ENCODE measurements at regions not wholly inside any gene's neighbourhood (a gene's known extent, or its start where the extent isn't known, plus 50 kb on each side); places are given as distances from the start of the nearest gene placed in this dataset.
"Not testable (repeated sequence)": the region's sequence is repeated elsewhere in the genome, so short reads cannot be mapped to it uniquely, and the experiment has no call there.

- peak; percentile 52 for DNase-seq (ENCODE audit: low read depth)
- no peak overlapping the region for H3K4me3 ChIP-seq (ENCODE audit: low read depth, low read length)
- in situ Hi-C loops (cut with HindIII; ENCODE audit: low sequenced_read_pairs), result no loop called here
- TF ChIP-seq, protein P1, sequence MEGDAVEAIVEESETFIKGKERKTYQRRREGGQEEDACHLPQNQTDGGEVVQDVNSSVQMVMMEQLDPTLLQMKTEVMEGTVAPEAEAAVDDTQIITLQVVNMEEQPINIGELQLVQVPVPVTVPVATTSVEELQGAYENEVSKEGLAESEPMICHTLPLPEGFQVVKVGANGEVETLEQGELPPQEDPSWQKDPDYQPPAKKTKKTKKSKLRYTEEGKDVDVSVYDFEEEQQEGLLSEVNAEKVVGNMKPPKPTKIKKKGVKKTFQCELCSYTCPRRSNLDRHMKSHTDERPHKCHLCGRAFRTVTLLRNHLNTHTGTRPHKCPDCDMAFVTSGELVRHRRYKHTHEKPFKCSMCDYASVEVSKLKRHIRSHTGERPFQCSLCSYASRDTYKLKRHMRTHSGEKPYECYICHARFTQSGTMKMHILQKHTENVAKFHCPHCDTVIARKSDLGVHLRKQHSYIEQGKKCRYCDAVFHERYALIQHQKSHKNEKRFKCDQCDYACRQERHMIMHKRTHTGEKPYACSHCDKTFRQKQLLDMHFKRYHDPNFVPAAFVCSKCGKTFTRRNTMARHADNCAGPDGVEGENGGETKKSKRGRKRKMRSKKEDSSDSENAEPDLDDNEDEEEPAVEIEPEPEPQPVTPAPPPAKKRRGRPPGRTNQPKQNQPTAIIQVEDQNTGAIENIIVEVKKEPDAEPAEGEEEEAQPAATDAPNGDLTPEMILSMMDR (IDR thresholded peaks at IDR 0.05; ENCODE audit: low read depth, low read length, missing control alignments), result no peak
Measured at GRCh38 chr12:75658901-75659823, 147.8 kb upstream of the KRR1 start.

- TF ChIP-seq, protein P1 (IDR thresholded peaks at IDR 0.05; ENCODE audit: low read depth, low read length, missing control alignments), result no peak
- no peak overlapping the region for H3K4me3 ChIP-seq (ENCODE audit: low read depth, low read length)
- in situ Hi-C loops (cut with HindIII; ENCODE audit: low sequenced_read_pairs), result no loop called here
- DNase-seq (ENCODE audit: low read depth), result no peak
Measured at GRCh38 chr12:75658286-75658685, 146.9 kb upstream of the KRR1 start.

DNA sequence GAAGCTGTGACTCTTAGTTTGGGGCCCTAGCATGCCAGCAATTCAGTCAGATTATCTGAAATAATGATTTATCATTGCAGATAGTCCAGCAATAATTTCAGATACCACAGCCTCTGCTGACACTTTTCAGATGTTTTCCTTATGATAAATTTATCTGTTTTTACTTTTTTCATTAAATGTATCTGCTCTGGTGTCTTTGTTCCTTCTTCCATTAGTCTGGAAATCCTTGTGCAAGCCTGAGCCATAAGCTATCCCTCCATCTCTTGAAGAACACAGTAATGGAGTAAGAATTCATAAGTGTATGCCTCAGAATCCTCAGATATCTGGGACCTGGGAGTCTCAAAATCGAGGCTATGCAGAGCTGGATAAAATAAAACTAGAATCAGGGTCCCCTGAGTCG is 146.4 kb upstream of the KRR1 start:
- TF ChIP-seq, protein P1 (IDR thresholded peaks at IDR 0.05; ENCODE audit: low read depth, low read length, missing control alignments), result no peak
- in situ Hi-C loops (cut with HindIII; ENCODE audit: low sequenced_read_pairs), result no loop called here
- H3K4me3 ChIP-seq (ENCODE audit: low read depth, low read length), result no peak overlapping the region
- no peak for DNase-seq (ENCODE audit: low read depth)

- in situ Hi-C loops (cut with HindIII; ENCODE audit: low sequenced_read_pairs); DNase-seq (ENCODE audit: low read depth); H3K4me3 ChIP-seq (ENCODE audit: low read depth, low read length): not testable (repeated sequence)
Measured at GRCh38 chr12:75657354-75657753, 145.9 kb upstream of the KRR1 start.

- TF ChIP-seq, protein P1 (IDR thresholded peaks at IDR 0.05; ENCODE audit: low read depth, low read length, missing control alignments), result no peak
- in situ Hi-C loops (cut with HindIII; ENCODE audit: low sequenced_read_pairs), result no loop called here
- no peak overlapping the region for H3K4me3 ChIP-seq (ENCODE audit: low read depth, low read length)
- DNase-seq (ENCODE audit: low read depth), result no peak
Measured at GRCh38 chr12:75656648-75657047, 145.2 kb upstream of the KRR1 start.

DNA sequence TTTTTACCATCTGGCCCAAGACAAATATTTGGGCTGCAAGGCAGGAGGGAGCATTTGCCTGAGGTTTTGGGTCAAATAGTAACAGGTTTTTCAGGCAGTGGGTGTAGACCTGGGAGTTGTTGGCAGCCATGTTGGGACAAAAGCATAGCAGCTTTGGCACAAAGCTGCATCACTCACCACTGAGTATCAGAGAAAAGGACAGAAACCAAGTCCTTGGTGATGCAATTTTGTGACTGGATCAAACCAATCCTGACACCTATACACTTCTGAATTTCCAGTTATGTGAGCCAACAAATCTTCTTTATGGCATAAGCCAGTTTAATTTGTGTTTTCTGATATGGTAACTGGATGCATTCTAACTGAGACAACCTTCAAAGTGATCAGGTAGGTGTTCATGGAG is 144.8 kb upstream of the KRR1 start:
- TF ChIP-seq, protein P1 (IDR thresholded peaks at IDR 0.05; ENCODE audit: low read depth, low read length, missing control alignments), result no peak
- in situ Hi-C loops (cut with HindIII; ENCODE audit: low sequenced_read_pairs), result no loop called here
- H3K4me3 ChIP-seq (ENCODE audit: low read depth, low read length), result no peak overlapping the region
- DNase-seq (ENCODE audit: low read depth), result no peak

DNA sequence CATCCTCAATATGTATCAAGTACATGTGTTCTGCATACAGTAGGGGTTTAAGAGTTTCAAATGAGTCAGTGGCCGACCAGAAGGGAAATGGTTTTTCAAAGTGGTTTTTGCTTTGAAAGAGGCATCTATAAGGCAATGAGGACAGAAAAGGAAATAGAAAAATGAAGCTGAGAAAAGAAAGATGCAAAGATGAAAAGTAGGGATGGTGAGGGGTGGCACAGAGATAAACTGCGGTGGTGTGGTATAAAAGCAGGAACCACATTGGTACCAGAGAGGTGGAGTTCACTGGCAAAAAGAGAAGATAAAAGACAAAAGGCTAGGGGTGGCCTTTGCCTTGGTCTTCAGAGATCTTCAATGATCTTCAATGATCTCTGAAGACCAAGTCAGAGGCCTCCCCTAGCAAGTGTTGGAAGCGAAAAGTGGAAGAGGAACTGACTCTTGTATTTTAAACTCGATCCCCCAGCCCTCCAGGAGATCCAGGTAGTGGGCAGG is 144.0 kb upstream of the KRR1 start:
- TF ChIP-seq, protein P1 (IDR thresholded peaks at IDR 0.05; ENCODE audit: low read depth, low read length, missing control alignments), result no peak
- in situ Hi-C loops (cut with HindIII; ENCODE audit: low sequenced_read_pairs), result no loop called here
- no peak overlapping the region for H3K4me3 ChIP-seq (ENCODE audit: low read depth, low read length)
- no peak for DNase-seq (ENCODE audit: low read depth)

Measured in astrocyte of the cerebellum (primary cell).